Endothelial cell (in vitro differentiated cells): ENCODE measurements at regions not wholly inside any gene's neighbourhood (a gene's known extent, or its start where the extent isn't known, plus 50 kb on each side); places are given as distances from the start of the nearest gene placed in this dataset.

ENCODE experiments used
- DNase-seq: peaks from one replicate; pipeline ENCODE4 v3.0.0; 2021; ENCODE audit warnings: low spot score
- H3K27ac Mint-ChIP-seq: one replicate; pipeline ENCODE4 v1.8.0; 2021; ENCODE audit warnings: mixed read lengths, inconsistent platforms; ENCODE audit not compliant: unreplicated experiment
- H3K27me3 Mint-ChIP-seq: one replicate; pipeline ENCODE4 v1.8.0; 2021; ENCODE audit warnings: mild to moderate bottlenecking, moderate library complexity, mixed read lengths, inconsistent platforms; ENCODE audit not compliant: unreplicated experiment
- H3K36me3 Mint-ChIP-seq: one replicate; pipeline ENCODE4 v1.8.0; 2021; ENCODE audit warnings: mild to moderate bottlenecking, low read depth, mixed read lengths, inconsistent platforms; ENCODE audit not compliant: unreplicated experiment
- H3K4me1 Mint-ChIP-seq: one replicate; pipeline ENCODE4 v1.8.0; 2021; ENCODE audit warnings: mild to moderate bottlenecking, mixed read lengths, inconsistent platforms; ENCODE audit not compliant: unreplicated experiment
- H3K4me3 Mint-ChIP-seq: one replicate; pipeline ENCODE4 v1.8.0; 2021; ENCODE audit warnings: mild to moderate bottlenecking, mixed read lengths, inconsistent platforms; ENCODE audit not compliant: unreplicated experiment
- H3K9me3 Mint-ChIP-seq: one replicate; pipeline ENCODE4 v1.8.0; 2021; ENCODE audit warnings: mixed read lengths, inconsistent platforms; ENCODE audit not compliant: unreplicated experiment
- TF ChIP-seq, protein P1 (sequence below): fragments of 200-600 bp; sonication (generic); IDR thresholded peaks from one replicate; pipeline ENCODE4 v1.5.0; 2021; ENCODE audit warnings: antibody characterized with exemption; ENCODE audit not compliant: unreplicated experiment

DNA sequence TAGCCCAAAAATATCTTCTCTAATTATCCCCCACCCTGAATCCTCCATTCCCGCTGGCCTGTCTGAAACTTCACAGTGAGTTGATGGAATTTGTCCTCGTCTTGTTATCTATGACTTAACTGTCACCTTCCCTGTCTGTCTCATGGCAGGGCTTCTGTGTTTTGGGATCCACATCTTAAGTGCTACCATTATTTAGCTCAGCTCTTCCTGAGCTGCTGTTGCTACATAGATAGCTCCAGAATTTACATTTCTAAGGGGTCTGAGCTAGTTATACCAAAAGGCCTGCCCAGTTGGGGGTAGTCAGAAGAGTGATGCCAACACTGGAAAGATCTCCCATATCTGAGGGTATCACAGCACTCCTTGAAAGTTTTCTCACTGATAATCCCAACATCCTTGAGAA lies 57.0 kb upstream of the CDKN3 start:
- Mint-ChIP-seq H3K4me3 (no peak overlapping the region), H3K9me3 (no peaks in the 10 kb centered on the region), H3K27me3 (peaks cover 3% of the 10 kb centered on the region), H3K27ac (no peak overlapping the region), H3K4me1 (peaks cover 2% of the 10 kb centered on the region), H3K36me3 (no peaks in the 10 kb centered on the region)
- TF ChIP-seq, protein P1, sequence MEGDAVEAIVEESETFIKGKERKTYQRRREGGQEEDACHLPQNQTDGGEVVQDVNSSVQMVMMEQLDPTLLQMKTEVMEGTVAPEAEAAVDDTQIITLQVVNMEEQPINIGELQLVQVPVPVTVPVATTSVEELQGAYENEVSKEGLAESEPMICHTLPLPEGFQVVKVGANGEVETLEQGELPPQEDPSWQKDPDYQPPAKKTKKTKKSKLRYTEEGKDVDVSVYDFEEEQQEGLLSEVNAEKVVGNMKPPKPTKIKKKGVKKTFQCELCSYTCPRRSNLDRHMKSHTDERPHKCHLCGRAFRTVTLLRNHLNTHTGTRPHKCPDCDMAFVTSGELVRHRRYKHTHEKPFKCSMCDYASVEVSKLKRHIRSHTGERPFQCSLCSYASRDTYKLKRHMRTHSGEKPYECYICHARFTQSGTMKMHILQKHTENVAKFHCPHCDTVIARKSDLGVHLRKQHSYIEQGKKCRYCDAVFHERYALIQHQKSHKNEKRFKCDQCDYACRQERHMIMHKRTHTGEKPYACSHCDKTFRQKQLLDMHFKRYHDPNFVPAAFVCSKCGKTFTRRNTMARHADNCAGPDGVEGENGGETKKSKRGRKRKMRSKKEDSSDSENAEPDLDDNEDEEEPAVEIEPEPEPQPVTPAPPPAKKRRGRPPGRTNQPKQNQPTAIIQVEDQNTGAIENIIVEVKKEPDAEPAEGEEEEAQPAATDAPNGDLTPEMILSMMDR, result no peak
- DNase-seq, result no peak

DNA sequence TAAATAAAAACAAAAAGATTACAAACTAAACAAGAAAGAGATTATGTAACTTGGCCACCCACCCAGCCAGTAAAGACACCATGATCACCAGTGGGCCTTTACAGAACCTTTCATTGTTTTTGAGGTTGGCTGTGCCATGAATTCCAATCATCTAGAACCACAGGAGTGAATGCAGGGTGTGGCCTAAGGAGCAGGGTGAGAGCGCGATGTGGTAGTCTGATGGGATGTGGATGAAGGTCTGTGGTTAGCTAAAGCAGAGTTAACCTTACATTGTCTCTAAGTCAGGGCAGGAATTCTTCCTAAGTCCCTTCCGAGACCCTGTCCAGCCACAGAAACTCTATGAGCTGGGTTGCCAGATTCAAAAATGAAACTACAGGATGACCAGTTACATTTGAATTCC lies 54.0 kb upstream of the CDKN3 start:
- TF ChIP-seq, protein P1, result no peak
- Mint-ChIP-seq H3K9me3 (no peaks in the 10 kb centered on the region), H3K4me1 (peaks cover 2% of the 10 kb centered on the region), H3K36me3 (no peaks in the 10 kb centered on the region), H3K27ac (no peak overlapping the region), H3K4me3 (no peak overlapping the region), H3K27me3 (peaks cover 1% of the 10 kb centered on the region)
- no peak for DNase-seq

DNA sequence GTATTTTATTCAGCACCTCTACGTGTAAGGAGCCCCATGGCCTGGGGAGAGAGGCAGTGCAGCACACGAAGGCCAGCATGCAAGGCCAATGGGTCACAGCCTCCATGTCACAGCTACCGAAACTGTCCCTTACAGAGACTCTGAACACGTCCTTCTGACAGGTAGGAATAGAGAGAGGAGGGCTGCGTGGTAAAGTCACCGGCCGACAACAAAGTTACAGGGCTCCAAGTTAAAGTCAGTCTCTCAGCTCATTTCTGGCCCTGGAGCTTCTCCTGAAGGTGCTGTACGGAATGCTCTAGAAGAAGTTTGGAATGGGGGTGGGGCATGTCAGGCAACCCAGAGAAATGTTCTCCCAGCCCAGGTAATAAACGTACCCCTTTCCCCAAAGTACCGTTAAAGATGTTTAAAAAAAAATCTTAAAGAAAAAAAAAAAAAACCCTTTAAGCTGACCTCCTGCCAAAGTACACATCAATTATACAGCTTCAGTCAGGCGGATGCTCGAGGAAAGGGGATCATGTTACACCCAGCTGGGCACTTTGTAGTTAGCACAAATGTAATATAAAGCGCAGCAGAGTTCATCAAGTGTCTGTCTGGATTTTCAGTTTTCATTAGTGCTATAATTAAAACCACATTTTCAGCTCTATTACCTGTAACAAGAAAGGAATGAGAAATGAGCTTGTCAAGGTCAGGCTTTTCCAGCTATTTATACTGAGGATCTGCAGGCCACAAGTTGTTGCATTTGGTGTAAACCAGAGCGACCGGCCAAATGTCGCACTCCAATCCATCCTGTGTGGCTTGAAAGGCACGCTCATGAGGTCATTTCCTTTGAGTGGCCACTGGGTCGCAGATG lies 53.3 kb upstream of the CDKN3 start:
- no peak overlapping the region for H3K4me3 Mint-ChIP-seq
- no peaks in the 10 kb centered on the region for H3K36me3 Mint-ChIP-seq
- H3K9me3 Mint-ChIP-seq, result no peaks in the 10 kb centered on the region
- TF ChIP-seq, protein P1, result no peak
- peaks cover 2% of the 10 kb centered on the region for H3K4me1 Mint-ChIP-seq
- no peak for DNase-seq
- H3K27me3 Mint-ChIP-seq, result peaks cover 1% of the 10 kb centered on the region
- no peak overlapping the region for H3K27ac Mint-ChIP-seq

DNA sequence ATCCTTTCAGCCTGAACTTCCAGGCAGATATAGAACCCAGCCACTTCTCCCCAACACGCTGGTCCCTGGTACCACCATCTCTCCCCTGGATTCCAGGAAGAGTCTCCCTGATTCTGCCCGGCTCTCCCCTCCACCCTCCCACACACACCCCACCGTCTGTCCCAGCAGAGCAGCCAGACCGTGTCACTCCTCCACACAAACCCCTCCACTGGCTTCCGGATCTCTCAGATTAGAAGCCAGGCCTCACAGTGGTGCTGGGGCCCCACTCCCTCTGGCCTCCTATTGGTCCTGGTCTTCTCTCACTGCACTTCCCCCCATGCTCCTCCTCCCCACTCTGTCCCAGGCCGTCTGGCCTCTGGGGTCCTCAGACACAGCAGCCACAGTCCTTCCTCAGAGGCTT lies 52.4 kb upstream of the CDKN3 start:
- TF ChIP-seq, protein P1, result no peak
- Mint-ChIP-seq H3K4me1 (peaks cover 2% of the 10 kb centered on the region), H3K27me3 (no peaks in the 10 kb centered on the region), H3K9me3 (no peaks in the 10 kb centered on the region), H3K36me3 (no peaks in the 10 kb centered on the region), H3K27ac (no peak overlapping the region), H3K4me3 (no peak overlapping the region)
- no peak for DNase-seq

DNA sequence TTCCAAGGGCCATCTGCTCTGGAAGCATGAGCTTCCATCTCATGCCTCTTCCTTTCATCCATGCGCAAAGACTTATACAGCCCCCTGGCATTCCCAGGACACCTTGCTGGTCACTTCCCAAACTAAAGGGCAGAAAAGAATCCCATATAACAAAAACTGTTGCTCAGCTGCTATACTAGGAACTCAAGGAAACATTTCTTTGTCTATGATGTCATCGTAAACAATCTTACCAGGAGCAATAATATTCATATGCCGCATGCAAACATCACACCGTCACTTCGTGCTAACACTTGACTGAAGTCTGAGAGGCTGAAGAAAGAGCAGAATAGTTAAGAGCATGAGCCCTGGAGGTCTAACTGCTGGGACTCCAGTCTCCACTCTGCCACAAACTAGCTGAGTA lies 50.5 kb upstream of the CDKN3 start:
- no peak for DNase-seq
- Mint-ChIP-seq H3K4me1 (peaks cover 2% of the 10 kb centered on the region), H3K27ac (no peak overlapping the region), H3K9me3 (no peaks in the 10 kb centered on the region), H3K27me3 (no peaks in the 10 kb centered on the region), H3K4me3 (no peak overlapping the region), H3K36me3 (no peaks in the 10 kb centered on the region)
- TF ChIP-seq, protein P1, result no peak
